ENCODE measurements at regions not wholly inside any gene's neighbourhood (a gene's known extent, or its start where the extent isn't known, plus 50 kb on each side); places are given as distances from the start of the nearest gene placed in this dataset.

DNA sequence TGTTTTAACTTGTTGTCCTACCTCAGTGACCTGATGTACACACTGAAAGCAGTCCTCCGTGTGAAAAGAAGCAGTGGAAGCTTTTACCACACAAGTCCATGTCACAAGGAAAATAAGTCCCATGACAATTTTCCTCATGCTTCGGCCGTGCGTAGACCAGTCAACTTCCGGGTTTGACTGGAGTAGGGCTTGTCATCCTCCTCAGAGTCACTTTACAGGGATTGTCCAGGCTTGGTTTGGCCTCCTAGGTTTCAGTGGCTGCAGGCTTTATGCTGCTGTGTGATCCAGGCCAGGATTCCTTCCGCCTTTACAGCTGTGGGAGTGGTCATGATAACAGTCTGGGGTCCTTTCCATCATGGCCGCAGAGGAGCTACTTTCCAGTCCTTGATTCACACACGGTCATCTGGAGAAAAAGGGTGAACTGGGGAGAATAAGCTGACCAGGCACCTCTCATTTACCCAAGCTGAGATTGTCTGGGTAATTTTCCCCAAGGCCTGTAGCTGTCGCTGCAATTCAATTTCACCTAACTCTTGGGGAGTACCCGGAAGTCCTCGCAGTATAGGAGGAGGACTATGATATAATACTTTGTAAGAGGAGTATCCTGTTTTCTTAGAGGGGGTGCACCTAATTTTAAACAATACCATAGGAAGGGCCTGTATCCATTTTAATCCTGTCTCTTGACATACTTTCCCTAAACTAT, 206.1 kb upstream of the KLF8 start:
- no peaks in the 10 kb centered on the region for H3K9me3 ChIP-seq (ENCODE audit: low read depth)
- no peak overlapping the region for H3K4me3 ChIP-seq
- no peaks in the 10 kb centered on the region for H3K9me2 ChIP-seq (replicated peaks; ENCODE audit: insufficient read depth)
- TF ChIP-seq EZH2 (IDR thresholded peaks at IDR 0.05; ENCODE audit: borderline replicate concordance) (no peak), EZH2phosphoT487 (IDR thresholded peaks at IDR 0.05; ENCODE audit: low read depth, severe bottlenecking, unreplicated experiment) (no peak)
- TF ChIP-seq, protein P1, sequence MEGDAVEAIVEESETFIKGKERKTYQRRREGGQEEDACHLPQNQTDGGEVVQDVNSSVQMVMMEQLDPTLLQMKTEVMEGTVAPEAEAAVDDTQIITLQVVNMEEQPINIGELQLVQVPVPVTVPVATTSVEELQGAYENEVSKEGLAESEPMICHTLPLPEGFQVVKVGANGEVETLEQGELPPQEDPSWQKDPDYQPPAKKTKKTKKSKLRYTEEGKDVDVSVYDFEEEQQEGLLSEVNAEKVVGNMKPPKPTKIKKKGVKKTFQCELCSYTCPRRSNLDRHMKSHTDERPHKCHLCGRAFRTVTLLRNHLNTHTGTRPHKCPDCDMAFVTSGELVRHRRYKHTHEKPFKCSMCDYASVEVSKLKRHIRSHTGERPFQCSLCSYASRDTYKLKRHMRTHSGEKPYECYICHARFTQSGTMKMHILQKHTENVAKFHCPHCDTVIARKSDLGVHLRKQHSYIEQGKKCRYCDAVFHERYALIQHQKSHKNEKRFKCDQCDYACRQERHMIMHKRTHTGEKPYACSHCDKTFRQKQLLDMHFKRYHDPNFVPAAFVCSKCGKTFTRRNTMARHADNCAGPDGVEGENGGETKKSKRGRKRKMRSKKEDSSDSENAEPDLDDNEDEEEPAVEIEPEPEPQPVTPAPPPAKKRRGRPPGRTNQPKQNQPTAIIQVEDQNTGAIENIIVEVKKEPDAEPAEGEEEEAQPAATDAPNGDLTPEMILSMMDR (IDR thresholded peaks at IDR 0.05; ENCODE audit: poor library complexity): no peak
- no peaks in the 10 kb centered on the region for H4K20me1 ChIP-seq (ENCODE audit: insufficient read depth, poor library complexity, severe bottlenecking)
- no peak overlapping the region for H2AFZ ChIP-seq
- no peaks in the 10 kb centered on the region for H3K27me3 ChIP-seq
- H3K79me2 ChIP-seq: no peaks in the 10 kb centered on the region
- no peaks in the 10 kb centered on the region for H3K36me3 ChIP-seq (replicated peaks; ENCODE audit: insufficient read depth, low read depth)
- no peak overlapping the region for H3K27ac ChIP-seq
- WGBS (ENCODE audit: low lambda C conversion rate, missing lambda C conversion rate): 78% methylated on average over 11 of the region's 11 CpGs
- no peaks in the 10 kb centered on the region for H3K4me1 ChIP-seq (ENCODE audit: insufficient read depth)
- no peak overlapping the region for H3K4me2 ChIP-seq
- no peak for DNase-seq (ENCODE audit: low spot score)

DNA sequence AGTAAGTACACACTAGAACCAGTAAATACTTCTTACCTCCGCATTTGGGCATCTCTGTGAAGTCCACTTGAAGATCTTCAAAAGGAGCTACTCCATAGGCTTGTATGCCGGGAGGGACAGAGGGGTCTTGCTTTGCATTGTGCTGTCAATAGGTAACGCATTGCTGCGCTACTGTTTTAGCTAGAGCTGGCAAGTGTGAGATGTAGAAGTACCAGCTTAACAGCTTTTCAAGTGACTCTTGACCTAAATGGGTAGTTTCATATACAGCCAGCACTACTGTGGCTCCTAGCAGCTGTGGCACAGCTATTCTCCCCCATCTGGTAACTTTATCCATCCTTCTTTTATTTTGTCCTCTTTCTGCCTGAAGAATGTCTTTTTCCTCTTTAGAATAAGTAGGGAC, 205.3 kb upstream of the KLF8 start:
- Histone ChIP-seq H3K79me2 (no peaks in the 10 kb centered on the region), H3K9me2 (replicated peaks; ENCODE audit: insufficient read depth) (no peaks in the 10 kb centered on the region), H3K27ac (no peak overlapping the region), H3K4me2 (no peak overlapping the region), H3K4me3 (no peak overlapping the region), H3K9me3 (ENCODE audit: low read depth) (no peaks in the 10 kb centered on the region), H3K36me3 (replicated peaks; ENCODE audit: insufficient read depth, low read depth) (no peaks in the 10 kb centered on the region), H3K4me1 (ENCODE audit: insufficient read depth) (no peaks in the 10 kb centered on the region), H4K20me1 (ENCODE audit: insufficient read depth, poor library complexity, severe bottlenecking) (no peaks in the 10 kb centered on the region), H2AFZ (no peak overlapping the region), H3K27me3 (no peaks in the 10 kb centered on the region)
- no peak for DNase-seq (ENCODE audit: low spot score)
- 83% methylated on average over 4 of the region's 4 CpGs for WGBS (ENCODE audit: low lambda C conversion rate, missing lambda C conversion rate)
- TF ChIP-seq EZH2 (IDR thresholded peaks at IDR 0.05; ENCODE audit: borderline replicate concordance): no peak
- TF ChIP-seq, protein P1 (IDR thresholded peaks at IDR 0.05; ENCODE audit: poor library complexity): no peak
- TF ChIP-seq EZH2phosphoT487 (IDR thresholded peaks at IDR 0.05; ENCODE audit: low read depth, severe bottlenecking, unreplicated experiment): no peak

DNA sequence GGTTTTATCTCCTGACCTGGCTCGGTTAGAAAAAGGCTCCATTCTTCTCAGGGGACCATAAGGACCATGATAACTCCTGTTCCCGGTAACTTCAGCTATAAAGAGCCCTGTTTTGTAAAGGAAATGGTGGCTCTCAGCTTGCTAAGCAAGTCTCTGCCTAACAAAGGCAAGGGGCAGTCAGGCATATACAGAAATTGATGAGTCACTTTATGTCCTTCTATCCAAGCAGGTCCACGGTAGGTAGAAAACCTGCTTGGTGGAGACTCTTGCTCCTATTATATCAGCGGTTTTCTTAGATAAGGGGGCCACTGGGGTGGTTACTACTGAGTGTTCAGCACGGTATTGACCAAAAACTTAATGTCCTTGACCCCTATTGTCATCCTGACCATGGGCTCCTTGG, 203.0 kb upstream of the KLF8 start:
- no peak for DNase-seq (ENCODE audit: low spot score)
- no peaks in the 10 kb centered on the region for H3K4me1 ChIP-seq (ENCODE audit: insufficient read depth)
- no peak overlapping the region for H3K27ac ChIP-seq
- no peaks in the 10 kb centered on the region for H3K9me3 ChIP-seq (ENCODE audit: low read depth)
- H3K4me3 ChIP-seq: no peak overlapping the region
- TF ChIP-seq EZH2 (IDR thresholded peaks at IDR 0.05; ENCODE audit: borderline replicate concordance) (no peak), EZH2phosphoT487 (IDR thresholded peaks at IDR 0.05; ENCODE audit: low read depth, severe bottlenecking, unreplicated experiment) (no peak)
- TF ChIP-seq, protein P1 (IDR thresholded peaks at IDR 0.05; ENCODE audit: poor library complexity): no peak
- H3K9me2 ChIP-seq (replicated peaks; ENCODE audit: insufficient read depth): no peaks in the 10 kb centered on the region
- no peaks in the 10 kb centered on the region for H4K20me1 ChIP-seq (ENCODE audit: insufficient read depth, poor library complexity, severe bottlenecking)
- H2AFZ ChIP-seq: no peak overlapping the region
- WGBS (ENCODE audit: low lambda C conversion rate, missing lambda C conversion rate): 62% methylated on average over 5 of the region's 5 CpGs
- no peak overlapping the region for H3K4me2 ChIP-seq
- no peaks in the 10 kb centered on the region for H3K36me3 ChIP-seq (replicated peaks; ENCODE audit: insufficient read depth, low read depth)
- no peaks in the 10 kb centered on the region for H3K79me2 ChIP-seq
- H3K27me3 ChIP-seq: no peaks in the 10 kb centered on the region
